IMR-90 (cell line): ENCODE measurements at regions not wholly inside any gene's neighbourhood (a gene's known extent, or its start where the extent isn't known, plus 50 kb on each side); places are given as distances from the start of the nearest gene placed in this dataset.

Experiments used
- ATAC-seq: fragments of 200-7000 bp; cut with Tn5 transposase; 2 replicates; pipeline ENCODE4 v1.9.1; 2020; ENCODE audit warnings: low read depth, mild to moderate bottlenecking, moderate library complexity
- BruUV-seq: library from RNA; stranded (reverse); fragments of 400-500 nt; replicated peaks from 2 replicates; lab custom pipeline; 2021; lab: Mats Ljungman, UMichigan
- CTCF ChIA-PET: fragments of 300-600 bp; formaldehyde crosslinking; extraction: SDS; loops from one replicate; lab custom pipeline; 2021; ENCODE audit warnings: antibody characterized with exemption; lab: Yijun Ruan, JAX
- POLR2A ChIA-PET: fragments of 300-600 bp; sonication (Branson Sonifier 250); formaldehyde crosslinking; loops from one replicate; lab custom pipeline; 2022; ENCODE audit warnings: antibody characterized with exemption; ENCODE audit not compliant: unreplicated experiment; lab: Charles Lee
- DNase-seq: peaks from one replicate; pipeline ENCODE4 v3.0.0; 2013
- H2AFZ ChIP-seq: replicated peaks from 2 replicates; pipeline ENCODE3; 2013; ENCODE audit warnings: low read length, mild to moderate bottlenecking; ENCODE audit not compliant: poor library complexity
- H2AK5ac ChIP-seq: 2 replicates; pipeline ENCODE4 v1.6.1; 2013; ENCODE audit warnings: low read depth, low read length, inconsistent platforms
- H2AK9ac ChIP-seq: replicated peaks from 2 replicates; pipeline ENCODE3; 2013; ENCODE audit warnings: mild to moderate bottlenecking, low read depth, low read length, moderate library complexity; ENCODE audit not compliant: poor library complexity
- H2BK120ac ChIP-seq: 2 replicates; pipeline ENCODE4 v1.6.1; 2013; ENCODE audit warnings: low read depth, low read length, inconsistent platforms
- H2BK15ac ChIP-seq: 3 replicates; pipeline ENCODE4 v1.6.1; 2013; ENCODE audit warnings: low read depth, low read length, inconsistent platforms
- H2BK20ac ChIP-seq: 2 replicates; pipeline ENCODE4 v1.6.1; 2013; ENCODE audit warnings: low read depth, mild to moderate bottlenecking, inconsistent platforms, low read length, moderate library complexity
- H2BK5ac ChIP-seq: 2 replicates; pipeline ENCODE4 v1.6.1; 2013; ENCODE audit warnings: mild to moderate bottlenecking, low read depth, low read length, inconsistent platforms; ENCODE audit not compliant: poor library complexity, severe bottlenecking
- H3K14ac ChIP-seq: replicated peaks from 2 replicates; pipeline ENCODE4 v1.6.1; 2013; ENCODE audit warnings: low read depth, low read length, inconsistent platforms
- H3K18ac ChIP-seq: 2 replicates; pipeline ENCODE4 v1.6.1; 2013; ENCODE audit warnings: low read depth, low read length, control low read depth
- H3K23ac ChIP-seq: 2 replicates; pipeline ENCODE4 v1.6.1; 2013; ENCODE audit warnings: low read depth, low read length, inconsistent platforms
- H3K27ac ChIP-seq: 2 replicates; pipeline ENCODE4 v1.5.1; 2013; ENCODE audit warnings: mild to moderate bottlenecking, control low read depth, low read length; ENCODE audit not compliant: insufficient read depth
- H3K27me3 ChIP-seq: 2 replicates; pipeline ENCODE4 v1.6.1; 2013; ENCODE audit warnings: low read length; ENCODE audit not compliant: control insufficient read depth, insufficient read depth
- H3K36me3 ChIP-seq: 2 replicates; pipeline ENCODE4 v1.6.1; 2013; ENCODE audit warnings: low read length, mixed read lengths; ENCODE audit not compliant: control insufficient read depth, insufficient read depth
- H3K4ac ChIP-seq: 2 replicates; pipeline ENCODE4 v1.6.1; 2013; ENCODE audit warnings: low read depth, low read length, inconsistent platforms
- H3K4me1 ChIP-seq: 2 replicates; pipeline ENCODE4 v1.6.1; 2013; ENCODE audit warnings: low read length, mixed read lengths; ENCODE audit not compliant: control insufficient read depth, insufficient read depth
- H3K4me2 ChIP-seq: 2 replicates; pipeline ENCODE4 v1.6.1; 2013; ENCODE audit warnings: low read depth, mild to moderate bottlenecking, control low read depth, low read length, moderate library complexity
- H3K4me3 ChIP-seq: 2 replicates; pipeline ENCODE4 v1.5.1; 2013; ENCODE audit warnings: low read depth, mild to moderate bottlenecking, control low read depth, low read length, moderate library complexity; ENCODE audit not compliant: insufficient read depth
- H3K56ac ChIP-seq: 2 replicates; pipeline ENCODE4 v1.6.1; 2013; ENCODE audit warnings: low read length, inconsistent platforms; ENCODE audit not compliant: insufficient read depth; ENCODE audit errors: extremely low read depth
- H3K79me1 ChIP-seq, 2 experiments: 2 replicates each; pipeline ENCODE4 v1.6.1; 2013; ENCODE audit warnings: low read length in 2 of 2, inconsistent platforms in 1 of 2, low read depth in 1 of 2
- H3K9ac ChIP-seq: 2 replicates; pipeline ENCODE4 v1.6.1; 2013; ENCODE audit warnings: low read depth, low read length, control low read depth
- H3K9me1 ChIP-seq: 2 replicates; pipeline ENCODE4 v1.6.1; 2013; ENCODE audit warnings: low read length, inconsistent platforms; ENCODE audit not compliant: insufficient read depth
- H3K9me3 ChIP-seq: 2 replicates; pipeline ENCODE4 v1.6.1; 2013; ENCODE audit warnings: low read length; ENCODE audit not compliant: control insufficient read depth, insufficient read depth
- H4K20me1 ChIP-seq: 2 replicates; pipeline ENCODE4 v1.6.1; 2013; ENCODE audit warnings: low read length, inconsistent platforms; ENCODE audit not compliant: insufficient read depth
- H4K5ac ChIP-seq: 2 replicates; pipeline ENCODE4 v1.6.1; 2013; ENCODE audit warnings: mild to moderate bottlenecking, low read depth, low read length, control low read depth
- H4K8ac ChIP-seq, 2 experiments: 2 replicates each; pipeline ENCODE4 v1.6.1; 2013; ENCODE audit warnings: low read depth in 2 of 2, low read length in 2 of 2, control low read depth in 1 of 2, inconsistent platforms in 1 of 2
- H4K91ac ChIP-seq: 2 replicates; pipeline ENCODE4 v1.6.1; 2013; ENCODE audit warnings: low read depth, low read length, inconsistent platforms; ENCODE audit not compliant: insufficient read depth
- MAFK ChIP-seq: IDR thresholded peaks from 2 replicates; pipeline ENCODE4 v1.6.1; 2012; ENCODE audit warnings: low read depth, low read length, improper control_type of control experiment
- MAZ ChIP-seq: IDR thresholded peaks from 2 replicates; pipeline ENCODE4 v1.6.1; 2012; ENCODE audit warnings: low read depth, mild to moderate bottlenecking, low read length, improper control_type of control experiment, moderate library complexity, borderline replicate concordance
- SMC3 ChIP-seq: fragments of 150-350 bp; IDR thresholded peaks from 2 replicates; pipeline ENCODE4 v1.6.1; 2016; ENCODE audit warnings: low read depth, mild to moderate bottlenecking, antibody characterized with exemption, low read length, moderate library complexity
- WGBS, 2 experiments: methylation state at CpG; one replicate each; pipeline versions ENCODE4 v1.1.5 to v1.1.7; 2013; ENCODE audit warnings: missing lambda C conversion rate in 2 of 2; ENCODE audit not compliant: insufficient read length in 1 of 2; ENCODE audit errors: extremely low coverage in 2 of 2; 5-methylcytosine and 5-hydroxymethylcytosine counted together
- dilution Hi-C: fragments of 300-500 bp; cut with HindIII; formaldehyde crosslinking; loops from one replicate; pipeline ENCODE4 v1.14.3; 2018; ENCODE audit warnings: low sequenced_read_pairs; ENCODE audit not compliant: unreplicated experiment
- in situ Hi-C: fragments of 300-500 bp; cut with MboI; formaldehyde crosslinking; loops from 3 replicates; pipeline ENCODE4 v1.14.3; 2019; ENCODE audit warnings: low sequenced_read_pairs, inconsistent platforms, mixed read lengths
- intact Hi-C: fragments of 100-400 bp; cut with micrococcal nuclease; formaldehyde crosslinking; loops from 2 replicates; pipeline ENCODE4 v1.10.0; 2022

GRCh38 chr13:43985422-43986072 lies 105.8 kb downstream of the LACC1 start:
- no peak overlapping the region for H2BK15ac ChIP-seq
- no peaks in the 10 kb centered on the region for H3K36me3 ChIP-seq
- no peaks in the 10 kb centered on the region for H3K9me1 ChIP-seq
- no peak overlapping the region for H2BK5ac ChIP-seq
- no peak overlapping the region for H3K27ac ChIP-seq
- H3K27me3 ChIP-seq: peaks cover 16% of the 10 kb centered on the region
- no peaks in the 10 kb centered on the region; the same call in 1 of the 2 replicates for H3K4me1 ChIP-seq
- H3K56ac ChIP-seq: no peak overlapping the region
- H3K14ac ChIP-seq: no peak overlapping the region
- no peak overlapping the region for H4K5ac ChIP-seq
- in situ Hi-C loops (no loop called here), dilution Hi-C loops (no loop called here), intact Hi-C loops (no loop called here)
- WGBS, 2 experiments: 30% methylated on average over 2 of the region's 5 CpGs; no CpG with 5 or more reads in 1 of the 2 experiments
- DNase-seq (no peak), ATAC-seq (no peak)
- CTCF ChIA-PET: no interaction called here
- TF ChIP-seq MAFK (peak; percentile 95), MAZ (no peak), SMC3 (no peak)
- H3K23ac ChIP-seq: no peak overlapping the region
- no peak overlapping the region for H3K18ac ChIP-seq
- BruUV-seq: no TSS peak
- no peak overlapping the region for H2BK20ac ChIP-seq
- no peak overlapping the region; the same call in 1 of the 2 replicates for H3K4me2 ChIP-seq
- H3K9ac ChIP-seq: no peak overlapping the region
- no peaks in the 10 kb centered on the region for H3K9me3 ChIP-seq
- no peak overlapping the region for H2BK120ac ChIP-seq
- no peaks in the 10 kb centered on the region for H3K79me1 ChIP-seq
- no peak overlapping the region for H2AFZ ChIP-seq
- no peak overlapping the region for H4K91ac ChIP-seq
- no peak overlapping the region for H3K4me3 ChIP-seq
- no peak overlapping the region for H2AK5ac ChIP-seq
- no peaks in the 10 kb centered on the region for H4K20me1 ChIP-seq
- H4K8ac ChIP-seq: no peak overlapping the region
- no peak overlapping the region for H2AK9ac ChIP-seq
- H3K4ac ChIP-seq: no peak overlapping the region
- POLR2A ChIA-PET: no interaction called here
